IPS-20b (cell line): ENCODE measurements at regions not wholly inside any gene's neighbourhood (a gene's known extent, or its start where the extent isn't known, plus 50 kb on each side); places are given as distances from the start of the nearest gene placed in this dataset.
"Not testable (repeated sequence)": the region's sequence is repeated elsewhere in the genome, so short reads cannot be mapped to it uniquely, and the experiment has no call there.

Experiments
- H3K27ac ChIP-seq: one replicate; pipeline ENCODE4 v1.5.1; 2013; ENCODE audit warnings: low read length
- H3K27me3 ChIP-seq: 2 replicates; pipeline ENCODE4 v1.6.1; 2013; ENCODE audit warnings: mild to moderate bottlenecking, low read length, inconsistent platforms; ENCODE audit not compliant: insufficient read depth
- H3K36me3 ChIP-seq: 2 replicates; pipeline ENCODE4 v1.6.1; 2013; ENCODE audit warnings: low read depth, mild to moderate bottlenecking, inconsistent platforms, low read length, moderate library complexity; ENCODE audit not compliant: insufficient read depth
- H3K4me1 ChIP-seq: 2 replicates; pipeline ENCODE4 v1.6.1; 2013; ENCODE audit warnings: mild to moderate bottlenecking, control low read depth, inconsistent platforms, low read length, moderate library complexity; ENCODE audit not compliant: insufficient read depth
- H3K4me3 ChIP-seq: 2 replicates; pipeline ENCODE4 v1.5.1; 2013; ENCODE audit warnings: mild to moderate bottlenecking, low read length, inconsistent platforms
- H3K9ac ChIP-seq: 2 replicates; pipeline ENCODE4 v1.6.1; 2013; ENCODE audit warnings: low read depth, mild to moderate bottlenecking, inconsistent platforms, low read length, moderate library complexity
- H3K9me3 ChIP-seq: 2 replicates; pipeline ENCODE4 v1.6.1; 2013; ENCODE audit warnings: mild to moderate bottlenecking, low read depth, low read length, inconsistent platforms; ENCODE audit not compliant: insufficient read depth

- not testable (repeated sequence) for H3K27ac ChIP-seq, H3K36me3 ChIP-seq, H3K9ac ChIP-seq, H3K4me1 ChIP-seq, H3K4me3 ChIP-seq, H3K27me3 ChIP-seq
- peaks cover 55% of the 10 kb centered on the region for H3K9me3 ChIP-seq
Observed at GRCh38 chr20:29307484-29307883, 1950.0 kb upstream of the DEFB115 start.

GRCh38 chr20:29308956-29309355, 1948.5 kb upstream of the DEFB115 start:
- H3K9me3 ChIP-seq, result peaks cover 50% of the 10 kb centered on the region
- not testable (repeated sequence) for H3K27me3 ChIP-seq, H3K27ac ChIP-seq, H3K4me1 ChIP-seq, H3K9ac ChIP-seq, H3K36me3 ChIP-seq, H3K4me3 ChIP-seq

GRCh38 chr20:29309481-29309880, 1948.0 kb upstream of the DEFB115 start:
- H3K9ac ChIP-seq, H3K27me3 ChIP-seq, H3K36me3 ChIP-seq, H3K27ac ChIP-seq, H3K4me3 ChIP-seq, H3K4me1 ChIP-seq: not testable (repeated sequence)
- H3K9me3 ChIP-seq, result peaks cover 50% of the 10 kb centered on the region

- not testable (repeated sequence) for H3K9ac ChIP-seq, H3K36me3 ChIP-seq, H3K4me3 ChIP-seq, H3K27me3 ChIP-seq, H3K27ac ChIP-seq, H3K4me1 ChIP-seq
- peaks cover 41% of the 10 kb centered on the region for H3K9me3 ChIP-seq
Observed at GRCh38 chr20:29311046-29311445, 1946.4 kb upstream of the DEFB115 start.

GRCh38 chr20:29312679-29313078, 1944.8 kb upstream of the DEFB115 start:
- H3K9me3 ChIP-seq, result peaks cover 41% of the 10 kb centered on the region

GRCh38 chr20:29313481-29313880, 1944.0 kb upstream of the DEFB115 start:
- Histone ChIP-seq H3K27ac (no peak overlapping the region), H3K36me3 (no peaks in the 10 kb centered on the region), H3K9me3 (peaks cover 48% of the 10 kb centered on the region), H3K27me3 (no peaks in the 10 kb centered on the region), H3K4me3 (no peak overlapping the region), H3K9ac (no peak overlapping the region), H3K4me1 (no peaks in the 10 kb centered on the region)

More at GRCh38 chr20:29312679-29313078, 1944.8 kb upstream of the DEFB115 start:
- H3K27me3 ChIP-seq, H3K36me3 ChIP-seq, H3K9ac ChIP-seq, H3K27ac ChIP-seq, H3K4me3 ChIP-seq, H3K4me1 ChIP-seq: not testable (repeated sequence)

- Histone ChIP-seq H3K9ac (no peak overlapping the region), H3K9me3 (peaks cover 49% of the 10 kb centered on the region), H3K4me1 (no peaks in the 10 kb centered on the region), H3K27me3 (no peaks in the 10 kb centered on the region), H3K4me3 (no peak overlapping the region), H3K27ac (no peak overlapping the region), H3K36me3 (no peaks in the 10 kb centered on the region)
Observed at GRCh38 chr20:29314294-29314693, 1943.2 kb upstream of the DEFB115 start.

GRCh38 chr20:29318871-29319461, 1938.5 kb upstream of the DEFB115 start:
- H3K9me3 ChIP-seq, result peaks cover 64% of the 10 kb centered on the region
- H3K4me1 ChIP-seq, result no peaks in the 10 kb centered on the region

GRCh38 chr20:29319725-29320124, 1937.7 kb upstream of the DEFB115 start:
- H3K36me3 ChIP-seq, result no peaks in the 10 kb centered on the region

More at GRCh38 chr20:29318871-29319461, 1938.5 kb upstream of the DEFB115 start:
- Histone ChIP-seq H3K4me3 (no peak overlapping the region), H3K36me3 (no peaks in the 10 kb centered on the region), H3K27me3 (no peaks in the 10 kb centered on the region), H3K9ac (no peak overlapping the region), H3K27ac (no peak overlapping the region)

GRCh38 chr20:29320216-29320949, 1937.1 kb upstream of the DEFB115 start:
- Histone ChIP-seq H3K4me3 (peak overlapping the region; percentile 40; the same call in 1 of the 2 replicates), H3K9me3 (peaks cover 64% of the 10 kb centered on the region)
- H3K9ac ChIP-seq, H3K27me3 ChIP-seq, H3K36me3 ChIP-seq, H3K4me1 ChIP-seq, H3K27ac ChIP-seq: not testable (repeated sequence)

More at GRCh38 chr20:29319725-29320124, 1937.7 kb upstream of the DEFB115 start:
- H3K27me3 ChIP-seq, result no peaks in the 10 kb centered on the region
- peak overlapping the region; percentile 40; the same call in 1 of the 2 replicates for H3K4me3 ChIP-seq
- peaks cover 63% of the 10 kb centered on the region for H3K9me3 ChIP-seq
- H3K9ac ChIP-seq, result no peak overlapping the region
- H3K27ac ChIP-seq, result no peak overlapping the region
- no peaks in the 10 kb centered on the region for H3K4me1 ChIP-seq

GRCh38 chr20:29323631-29324515, 1933.6 kb upstream of the DEFB115 start:
- H3K27ac ChIP-seq, H3K9ac ChIP-seq, H3K4me1 ChIP-seq, H3K27me3 ChIP-seq, H3K36me3 ChIP-seq, H3K4me3 ChIP-seq: not testable (repeated sequence)
- peaks cover 63% of the 10 kb centered on the region for H3K9me3 ChIP-seq
